ENCODE measurements at regions not wholly inside any gene's neighbourhood (a gene's known extent, or its start where the extent isn't known, plus 50 kb on each side); places are given as distances from the start of the nearest gene placed in this dataset.

- TF ChIP-seq EZH2phosphoT487 (IDR thresholded peaks at IDR 0.05; ENCODE audit: unreplicated experiment) = no peak
- TF ChIP-seq POLR2AphosphoS5 (IDR thresholded peaks at IDR 0.05; ENCODE audit: low read depth) = no peak
- TF ChIP-seq CTCF (conservative IDR thresholded peaks at IDR 0.05; ENCODE audit: low read depth in 2 of 2) = no peak
- TF ChIP-seq REST (IDR thresholded peaks at IDR 0.05; ENCODE audit: unreplicated experiment) = no peak
- no peak for TF ChIP-seq EZH2 (IDR thresholded peaks at IDR 0.05; ENCODE audit: low read depth, unreplicated experiment)
- no peak for TF ChIP-seq CREB1 (CRISPR knock-in tag; IDR thresholded peaks at IDR 0.05; ENCODE audit: low read depth)
- TF ChIP-seq ZNF462 (CRISPR knock-in tag; IDR thresholded peaks at IDR 0.05) = no peak
- no peak for TF ChIP-seq ZNF114 (CRISPR knock-in tag; IDR thresholded peaks at IDR 0.05)
- TF ChIP-seq NANOG (IDR thresholded peaks at IDR 0.05; ENCODE audit: borderline replicate concordance) = no peak
- TF ChIP-seq ZNF331 (CRISPR knock-in tag; IDR thresholded peaks at IDR 0.05; ENCODE audit: low read depth) = no peak
- no peak for TF ChIP-seq STAT1 (IDR thresholded peaks at IDR 0.05; ENCODE audit: unreplicated experiment)
Observed at GRCh38 chr7:28362182-28362581, 50.1 kb upstream of the CREB5 start.

All from GM23338 (cell line).